ENCODE measurements at regions not wholly inside any gene's neighbourhood (a gene's known extent, or its start where the extent isn't known, plus 50 kb on each side); places are given as distances from the start of the nearest gene placed in this dataset.
A peak's percentile ranks its signal among the peaks of the same experiment; 100 is the strongest.

DNA sequence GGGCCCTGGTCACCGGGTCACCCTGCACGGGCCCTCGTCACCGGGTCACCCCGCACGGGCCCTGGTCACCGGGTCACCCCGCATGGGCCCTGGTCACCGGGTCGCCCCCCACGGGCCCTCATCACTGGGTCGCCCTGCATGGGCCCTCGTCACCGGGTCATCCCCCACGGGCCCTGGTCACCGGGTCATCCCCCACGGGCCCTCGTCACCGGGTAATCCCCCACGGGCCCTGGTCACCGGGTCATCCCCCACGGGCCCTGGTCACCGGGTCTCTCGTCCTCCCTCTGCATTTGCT, 77.6 kb downstream of the RIPK4 start:
- FAIRE-seq: no peak

GRCh38 chr21:41687633-41688032, 79.2 kb downstream of the RIPK4 start:
- no peak for FAIRE-seq

- no peak for FAIRE-seq
Observed at GRCh38 chr21:41686664-41687063, 80.2 kb downstream of the RIPK4 start.

DNA sequence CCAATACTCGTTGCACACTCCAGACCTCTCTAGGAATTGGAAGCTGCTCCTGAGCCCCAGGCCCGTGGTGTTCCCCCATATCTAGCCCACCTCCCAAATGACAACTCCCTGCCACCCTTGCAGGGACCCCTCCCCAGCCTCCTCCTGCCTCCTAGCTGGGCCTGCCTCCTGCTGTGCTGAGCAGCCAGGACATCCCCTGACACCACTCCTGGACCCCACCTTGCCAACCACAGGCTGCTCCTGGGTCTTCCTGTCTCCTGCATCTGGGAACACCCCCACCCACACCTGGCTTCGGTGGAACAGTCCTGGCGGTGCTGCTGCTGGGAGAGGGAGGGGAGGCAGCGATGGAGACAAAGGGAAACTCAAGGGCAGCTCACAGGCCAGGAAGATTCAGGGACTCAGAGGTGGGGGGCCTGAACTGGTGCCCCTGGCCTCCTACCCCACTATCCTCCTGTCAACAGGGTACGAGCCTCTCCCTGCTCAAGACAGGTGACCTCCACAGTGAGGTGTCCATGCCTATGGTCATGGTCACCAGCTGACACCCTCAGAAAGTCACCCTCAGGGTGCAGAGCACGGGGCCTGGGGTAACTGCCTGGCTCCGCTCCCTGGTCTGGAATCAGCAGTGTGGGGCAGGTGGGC, 81.2 kb downstream of the RIPK4 start:
- FAIRE-seq: no peak

GRCh38 chr21:41684381-41685245, 82.2 kb downstream of the RIPK4 start:
- FAIRE-seq: no peak

DNA sequence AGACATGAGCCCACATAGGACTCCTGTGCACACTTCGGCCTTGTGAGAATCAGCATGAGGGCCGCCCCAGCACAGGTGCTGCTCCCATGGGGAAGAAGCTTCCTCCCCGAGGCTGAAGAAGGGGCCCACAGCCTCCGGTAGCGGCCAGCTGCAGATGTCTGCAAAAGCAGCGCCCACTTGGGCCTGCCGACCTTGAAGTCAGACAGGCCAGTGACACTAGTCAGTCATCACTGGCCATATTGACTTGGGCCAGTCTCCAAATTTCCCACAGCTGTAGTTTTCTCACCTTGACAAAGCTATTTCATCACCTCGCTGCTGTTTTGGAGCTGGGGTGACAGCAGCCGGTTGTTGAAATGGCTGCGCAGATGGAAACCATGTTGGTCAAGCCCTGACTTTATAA, 83.0 kb downstream of the RIPK4 start:
- no peak for FAIRE-seq

- no peak for FAIRE-seq
Observed at GRCh38 chr21:41682719-41683179, 84.1 kb downstream of the RIPK4 start.

- FAIRE-seq: no peak
Observed at GRCh38 chr21:41681939-41682718, 84.7 kb downstream of the RIPK4 start.

- no peak for FAIRE-seq
Observed at GRCh38 chr21:41681348-41681801, 85.5 kb downstream of the RIPK4 start.

DNA sequence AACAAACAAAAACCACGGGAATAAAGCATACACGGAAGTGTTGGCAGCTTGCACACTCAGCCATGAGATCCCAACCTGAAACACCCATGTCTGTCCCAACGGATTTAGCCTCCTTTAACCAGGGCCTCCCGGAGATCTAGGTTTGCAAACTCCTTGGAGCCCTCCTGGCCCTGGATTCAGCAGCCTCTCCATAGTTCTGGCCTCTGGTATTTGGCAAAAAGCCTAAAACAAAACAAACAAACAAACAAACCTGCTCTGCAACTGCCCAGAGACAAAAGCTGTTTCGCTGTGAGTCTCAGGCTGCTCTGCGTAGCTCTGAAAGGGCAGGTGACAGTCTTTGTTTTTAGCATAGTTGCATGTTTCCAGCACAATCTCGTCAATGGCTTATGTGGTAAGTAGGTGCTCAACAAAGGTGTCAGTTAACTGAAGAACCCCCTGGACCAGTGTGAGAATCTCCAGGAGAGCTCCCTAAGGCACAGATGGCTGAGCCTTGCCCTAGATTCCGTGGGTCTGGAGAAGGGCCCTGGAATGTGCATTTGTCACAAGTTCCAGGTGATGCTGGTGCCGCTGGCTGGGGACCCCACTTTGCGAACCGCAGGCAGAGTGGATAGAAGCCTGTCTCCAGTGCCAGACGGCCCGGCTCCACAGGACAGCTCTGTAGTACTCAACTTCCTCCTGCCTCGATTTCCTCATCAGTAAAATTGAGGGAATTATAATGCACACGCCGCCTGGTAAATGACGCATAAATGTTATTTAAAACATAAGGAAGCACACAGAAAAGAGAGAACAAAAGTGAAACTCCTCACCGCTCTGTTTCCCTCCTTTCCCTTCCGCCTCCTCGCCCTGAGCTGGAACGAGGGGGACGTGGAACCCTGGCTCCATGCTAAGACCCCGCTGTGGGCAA, 86.2 kb downstream of the RIPK4 start:
- no peak for FAIRE-seq

GRCh38 chr21:41678924-41679318, 87.9 kb downstream of the RIPK4 start:
- FAIRE-seq: peak; percentile 89

GRCh38 chr21:41678016-41678923, 88.6 kb downstream of the RIPK4 start:
- FAIRE-seq: no peak

GRCh38 chr21:41677671-41678015, 89.2 kb downstream of the RIPK4 start:
- no peak for FAIRE-seq

GRCh38 chr21:41676198-41676597, 90.7 kb downstream of the RIPK4 start:
- no peak for FAIRE-seq

DNA sequence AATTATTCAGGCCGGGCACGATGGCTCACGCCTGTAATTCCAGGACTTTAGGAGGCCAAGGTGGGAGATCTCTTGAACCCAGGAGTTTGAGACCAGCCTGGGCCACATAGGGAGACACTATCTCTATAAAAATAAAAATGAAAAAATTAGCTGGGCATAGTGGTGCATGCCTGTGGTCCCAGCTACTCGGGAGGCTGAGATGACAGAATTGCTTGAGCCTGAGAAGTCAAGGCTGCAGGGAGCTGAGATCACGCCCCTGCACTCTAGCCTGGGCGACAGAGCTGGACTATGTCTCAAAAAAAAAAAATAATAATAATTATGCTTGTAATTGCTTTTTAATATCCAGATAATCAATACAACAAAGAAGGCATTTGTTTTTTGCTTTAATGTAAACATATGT, 91.3 kb downstream of the RIPK4 start:
- no peak for FAIRE-seq

DNA sequence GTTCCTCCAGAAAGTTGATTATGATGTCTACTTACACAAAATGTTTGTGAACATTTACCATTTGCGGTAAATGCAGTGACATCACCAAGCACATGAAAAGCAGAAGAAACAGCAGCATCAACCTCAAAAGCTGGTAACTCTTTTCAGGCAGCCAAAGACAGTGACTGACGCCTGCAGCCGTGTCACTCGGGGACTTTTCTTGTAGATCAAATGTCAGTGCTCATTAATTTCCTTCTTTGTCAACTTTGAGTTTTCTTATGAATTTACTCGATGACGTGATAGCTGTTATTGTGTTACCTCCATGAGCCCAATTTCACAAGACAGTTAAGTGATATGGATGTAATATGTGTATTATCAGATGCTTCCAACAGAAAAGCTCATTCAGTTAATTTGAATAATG, 92.5 kb downstream of the RIPK4 start:
- no peak for FAIRE-seq

- no peak for FAIRE-seq
Observed at GRCh38 chr21:41673596-41674335, 93.1 kb downstream of the RIPK4 start.

DNA sequence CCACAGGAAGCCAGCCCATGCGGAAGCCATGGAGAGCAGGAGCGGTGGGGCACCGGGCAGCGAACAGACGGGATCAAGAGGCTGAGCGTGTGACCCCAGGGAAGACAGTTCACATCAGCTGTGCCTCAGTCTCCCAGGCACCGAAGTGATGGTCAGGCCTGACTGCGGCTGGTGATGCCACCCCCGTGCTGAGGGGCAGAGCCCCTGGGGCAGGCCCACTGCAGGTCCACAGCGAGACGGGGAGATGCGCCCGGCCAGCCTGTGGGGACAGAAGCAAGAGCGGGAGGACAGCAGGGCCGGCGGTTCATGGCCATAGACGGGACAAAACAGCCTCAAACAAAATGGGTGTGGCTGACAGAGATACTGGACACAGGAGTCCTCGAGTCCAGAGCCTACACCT, 93.8 kb downstream of the RIPK4 start:
- FAIRE-seq: no peak

DNA sequence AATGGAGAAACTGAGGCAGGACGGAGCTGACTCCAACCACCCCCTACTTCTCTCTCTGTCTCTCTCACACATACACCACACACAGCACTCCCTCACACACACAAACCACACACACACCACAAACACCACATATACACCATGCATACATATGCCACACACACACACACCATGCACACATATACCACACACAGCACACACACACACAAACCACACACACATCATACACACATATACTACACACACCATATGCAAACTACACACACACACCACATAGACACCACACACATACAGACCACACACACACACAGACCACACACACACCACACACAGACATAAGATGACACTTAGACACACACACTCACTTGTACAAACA, 94.3 kb downstream of the RIPK4 start:
- FAIRE-seq: no peak

DNA sequence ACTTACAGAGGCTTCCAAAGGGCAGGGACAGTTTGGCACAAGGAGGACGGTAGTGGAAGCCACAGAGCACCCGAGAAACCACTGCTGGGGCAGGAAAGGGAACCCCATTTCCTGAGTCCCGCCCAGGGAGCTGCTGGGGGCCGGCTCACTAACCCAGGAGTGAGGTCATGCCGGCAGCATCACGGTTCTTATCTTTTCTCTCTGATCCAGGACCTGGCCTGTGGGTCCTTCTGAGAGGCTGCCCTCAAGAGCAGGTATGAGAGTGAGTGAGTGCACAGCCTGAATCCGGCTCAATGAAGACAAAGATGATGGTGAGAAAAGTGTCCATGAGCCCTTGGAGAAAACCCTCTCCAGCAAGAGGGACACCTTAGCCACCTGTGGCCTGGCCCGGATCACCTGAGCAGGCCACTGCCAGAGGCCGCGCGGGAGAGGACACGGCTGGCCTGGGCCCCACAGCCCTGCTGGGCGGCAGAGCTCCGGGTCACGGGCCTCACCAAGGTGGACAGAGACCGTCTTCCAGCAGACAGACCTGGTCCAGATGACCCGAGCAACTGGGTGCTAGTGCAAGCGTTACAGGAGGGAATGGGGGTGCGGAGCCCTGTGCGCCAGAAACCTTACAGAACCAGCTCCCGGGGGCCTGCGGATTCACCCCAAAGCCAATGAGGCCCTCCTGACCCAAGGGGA, 94.9 kb downstream of the RIPK4 start:
- FAIRE-seq: no peak

Data from endometrium (tissue), 2 donors.